Vagina (tissue), 2 donors: ENCODE measurements at regions not wholly inside any gene's neighbourhood (a gene's known extent, or its start where the extent isn't known, plus 50 kb on each side); places are given as distances from the start of the nearest gene placed in this dataset.
"Not testable (repeated sequence)": the region's sequence is repeated elsewhere in the genome, so short reads cannot be mapped to it uniquely, and the experiment has no call there.

ENCODE experiments used
- DNase-seq, 2 donors: peaks; one replicate each; pipeline ENCODE4 v3.0.0-alpha.2; 2017; ENCODE audit errors: extremely low spot score in 2 of 2
- H3K27ac ChIP-seq: fragments of 200-600 bp; sonication (generic); one replicate; pipeline ENCODE4 v1.5.1; 2019
- H3K27me3 ChIP-seq: fragments of 200-600 bp; sonication (generic); one replicate; pipeline ENCODE4 v1.5.1; 2019
- H3K36me3 ChIP-seq, 2 donors: fragments of 200-600 bp; sonication (generic); one replicate each; pipeline ENCODE4 v1.5.1; 2017 to 2019
- H3K4me1 ChIP-seq: fragments of 200-600 bp; sonication (generic); one replicate; pipeline ENCODE4 v1.5.1; 2019
- H3K4me3 ChIP-seq, 2 donors: fragments of 200-600 bp; sonication (generic); 1 replicate in 1 of 2; 2 replicates in 1 of 2; pipeline ENCODE4 v1.5.1; 2016 to 2019
- H3K9me3 ChIP-seq: fragments of 200-600 bp; sonication (generic); one replicate; pipeline ENCODE4 v1.5.1; 2019
- CTCF ChIP-seq, 3 experiments: fragments of 450-650 bp in 2 of 3; fragments of 200-600 bp in 1 of 3; sonication (generic) in 1 of 3; IDR thresholded peaks; one replicate each; pipeline ENCODE4 v1.5.1; 2017 to 2019; ENCODE audit warnings: antibody characterized with exemption in 3 of 3, mild to moderate bottlenecking in 2 of 3, moderate library complexity in 2 of 3
- POLR2A ChIP-seq, 2 donors: fragments of 450-650 bp; IDR thresholded peaks; one replicate each; pipeline ENCODE4 v1.6.1; 2017; ENCODE audit warnings: antibody characterized with exemption in 2 of 2, mild to moderate bottlenecking in 2 of 2, moderate library complexity in 2 of 2
- POLR2AphosphoS5 ChIP-seq, 2 donors: sonication (generic); formaldehyde crosslinking; IDR thresholded peaks; one replicate each; pipeline ENCODE4 v1.9.0; 2017; ENCODE audit warnings: antibody characterized with exemption in 2 of 2, mild to moderate bottlenecking in 2 of 2, low read depth in 1 of 2; ENCODE audit not compliant: insufficient read depth in 1 of 2
- intact Hi-C: fragments of 100-400 bp; cut with DNase I; formaldehyde crosslinking; loops from one replicate; pipeline ENCODE4 v1.15.1; 2023

- no peaks in the 10 kb centered on the region for H3K9me3 ChIP-seq
- H3K4me1 ChIP-seq, result no peaks in the 10 kb centered on the region
- no peak overlapping the region for H3K27ac ChIP-seq
- H3K27me3 ChIP-seq, result no peaks in the 10 kb centered on the region
- H3K4me3 ChIP-seq, result no peak overlapping the region
- no peak for DNase-seq
- TF ChIP-seq POLR2A (IDR thresholded peaks at IDR 0.05), result no peak
- no peak for TF ChIP-seq CTCF (IDR thresholded peaks at IDR 0.05)
- no peak for TF ChIP-seq POLR2AphosphoS5 (IDR thresholded peaks at IDR 0.05; ENCODE audit: insufficient read depth in 1 of 2, low read depth in 1 of 2)
- intact Hi-C loops, result no loop called here
- no peaks in the 10 kb centered on the region for H3K36me3 ChIP-seq
Measured at GRCh38 chr21:14050121-14050520, 160.6 kb downstream of the LIPI start.

- no peaks in the 10 kb centered on the region for H3K27me3 ChIP-seq
- no peaks in the 10 kb centered on the region for H3K9me3 ChIP-seq
- H3K36me3 ChIP-seq, result no peaks in the 10 kb centered on the region
- H3K4me1 ChIP-seq, result no peaks in the 10 kb centered on the region
- no peak overlapping the region for H3K27ac ChIP-seq
- DNase-seq, result no peak
- intact Hi-C loops, result no loop called here
- H3K4me3 ChIP-seq, result no peak overlapping the region
- TF ChIP-seq CTCF (IDR thresholded peaks at IDR 0.05) (no peak), POLR2AphosphoS5 (IDR thresholded peaks at IDR 0.05; ENCODE audit: insufficient read depth in 1 of 2, low read depth in 1 of 2) (no peak), POLR2A (IDR thresholded peaks at IDR 0.05) (no peak)
Measured at GRCh38 chr21:14046401-14046800, 164.4 kb downstream of the LIPI start.

- no peaks in the 10 kb centered on the region for H3K27me3 ChIP-seq
- TF ChIP-seq POLR2AphosphoS5 (IDR thresholded peaks at IDR 0.05; ENCODE audit: insufficient read depth in 1 of 2, low read depth in 1 of 2), result no peak
- TF ChIP-seq POLR2A (IDR thresholded peaks at IDR 0.05), result no peak
- no peak for TF ChIP-seq CTCF (IDR thresholded peaks at IDR 0.05)
Measured at GRCh38 chr21:14040386-14040785, 170.4 kb downstream of the LIPI start.

GRCh38 chr21:14028619-14029018 lies 182.1 kb downstream of the LIPI start:
- H3K36me3 ChIP-seq, H3K27ac ChIP-seq, H3K4me1 ChIP-seq, H3K9me3 ChIP-seq, intact Hi-C loops, DNase-seq, H3K27me3 ChIP-seq: not testable (repeated sequence)
- H3K4me3 ChIP-seq, result peak overlapping the region in 1 of 2 donors; percentile 53

More at GRCh38 chr21:14040386-14040785, 170.4 kb downstream of the LIPI start:
- Histone ChIP-seq H3K27ac (no peak overlapping the region), H3K4me1 (no peaks in the 10 kb centered on the region), H3K36me3 (no peaks in the 10 kb centered on the region), H3K4me3 (no peak overlapping the region), H3K9me3 (no peaks in the 10 kb centered on the region)
- intact Hi-C loops, result no loop called here
- DNase-seq, result no peak

- H3K4me1 ChIP-seq, intact Hi-C loops, H3K27me3 ChIP-seq, H3K9me3 ChIP-seq, H3K36me3 ChIP-seq, DNase-seq: not testable (repeated sequence)
- peak overlapping the region; percentile 48 for H3K27ac ChIP-seq
- H3K4me3 ChIP-seq, result peak overlapping the region; percentile 53 to 66
- TF ChIP-seq POLR2AphosphoS5 (IDR thresholded peaks at IDR 0.05; ENCODE audit: insufficient read depth in 1 of 2, low read depth in 1 of 2), result peak; percentile 39 to 65
Measured at GRCh38 chr21:14027235-14027869, 183.4 kb downstream of the LIPI start.

- H3K4me3 ChIP-seq, DNase-seq, H3K27ac ChIP-seq, H3K27me3 ChIP-seq, H3K4me1 ChIP-seq, H3K9me3 ChIP-seq, intact Hi-C loops, H3K36me3 ChIP-seq: not testable (repeated sequence)
Measured at GRCh38 chr21:14020108-14020507, 190.6 kb downstream of the LIPI start.

GRCh38 chr21:14015841-14016240 lies 194.9 kb downstream of the LIPI start:
- H3K4me1 ChIP-seq, H3K9me3 ChIP-seq, H3K4me3 ChIP-seq, H3K27me3 ChIP-seq, intact Hi-C loops, H3K27ac ChIP-seq, DNase-seq, H3K36me3 ChIP-seq: not testable (repeated sequence)

- H3K4me3 ChIP-seq, intact Hi-C loops, H3K27ac ChIP-seq, H3K27me3 ChIP-seq, DNase-seq, H3K4me1 ChIP-seq, H3K9me3 ChIP-seq, H3K36me3 ChIP-seq: not testable (repeated sequence)
Measured at GRCh38 chr21:14013623-14014498, 196.9 kb downstream of the LIPI start.
